Gastrocnemius medialis (tissue), 4 donors: ENCODE measurements at regions not wholly inside any gene's neighbourhood (a gene's known extent, or its start where the extent isn't known, plus 50 kb on each side); places are given as distances from the start of the nearest gene placed in this dataset.

Source experiments
- ATAC-seq, 2 donors: fragments of 150-250 bp; one replicate each; pipeline ENCODE4 v1.9.1; 2016
- DNase-seq, 2 donors: peaks; one replicate each; pipeline ENCODE4 v3.0.0-alpha.2; 2019
- H3K27ac ChIP-seq, 4 donors: fragments of 200-600 bp; sonication (generic); 1 replicate in 1 of 4; 2 replicates in 3 of 4; pipeline ENCODE4 v1.5.1; 2016 to 2018; ENCODE audit warnings: mild to moderate bottlenecking in 2 of 4, moderate library complexity in 1 of 4
- H3K27me3 ChIP-seq, 3 donors: fragments of 200-600 bp; sonication (generic) in 2 of 3; 1 replicate in 1 of 3; 2 replicates in 2 of 3; pipeline versions ENCODE4 v1.5.1 to v1.6.0; 2016 to 2019; ENCODE audit warnings: mild to moderate bottlenecking in 1 of 3, moderate library complexity in 1 of 3
- H3K36me3 ChIP-seq, 2 donors: fragments of 200-600 bp; sonication (generic) in 1 of 2; one replicate each; pipeline ENCODE4 v1.5.1; 2017 to 2018
- H3K4me1 ChIP-seq, 2 donors: fragments of 200-600 bp; sonication (generic) in 1 of 2; one replicate each; pipeline ENCODE4 v1.5.1; 2016 to 2017; ENCODE audit warnings: mild to moderate bottlenecking in 2 of 2
- H3K4me3 ChIP-seq, 4 donors: fragments of 200-600 bp; sonication (generic) in 3 of 4; 1 replicate in 1 of 4; 2 replicates in 3 of 4; pipeline ENCODE4 v1.5.1; 2016 to 2019; ENCODE audit warnings: mild to moderate bottlenecking in 2 of 4
- H3K9me3 ChIP-seq, 3 donors: fragments of 200-600 bp; sonication (generic) in 2 of 3; 1 replicate in 1 of 3; 2 replicates in 2 of 3; pipeline ENCODE4 v1.5.1; 2016 to 2019
- CTCF ChIP-seq, 5 experiments: fragments of 450-650 bp in 3 of 5; fragments of 200-600 bp in 2 of 5; sonication (generic) in 2 of 5; IDR thresholded peaks in 4 of 5; conservative IDR thresholded peaks in 1 of 5; 1 replicate in 4 of 5; 2 replicates in 1 of 5; pipeline ENCODE4 v1.5.1; 2016 to 2019; ENCODE audit warnings: antibody characterized with exemption in 5 of 5, mild to moderate bottlenecking in 3 of 5, moderate library complexity in 3 of 5
- POLR2A ChIP-seq, 2 donors: fragments of 450-650 bp; IDR thresholded peaks; one replicate each; pipeline ENCODE4 v1.6.1; 2017; ENCODE audit warnings: antibody characterized with exemption in 2 of 2, mild to moderate bottlenecking in 2 of 2, moderate library complexity in 2 of 2
- in situ Hi-C, 4 donors: fragments of 200-750 bp; cut with MboI; loops; one replicate each; pipeline versions ENCODE4 v1.15.0 to v1.8.0; 2017; ENCODE audit warnings: low sequenced_read_pairs in 4 of 4
- intact Hi-C: fragments of 100-400 bp; cut with DNase I; formaldehyde crosslinking; loops from one replicate; pipeline ENCODE4 v1.15.1; 2023; ENCODE audit warnings: low total_unique reads

- Histone ChIP-seq H3K27ac (no peak overlapping the region), H3K9me3 (no peaks in the 10 kb centered on the region), H3K4me3 (no peak overlapping the region), H3K4me1 (no peaks in the 10 kb centered on the region), H3K36me3 (no peaks in the 10 kb centered on the region), H3K27me3 (no peaks in the 10 kb centered on the region)
- DNase-seq, result no peak
- intact Hi-C loops (no loop called here), in situ Hi-C loops (no loop called here)
- no peak for ATAC-seq
- TF ChIP-seq CTCF (IDR thresholded peaks at IDR 0.05 in 4 of 5, conservative IDR thresholded peaks at IDR 0.05 in 1 of 5) (no peak), POLR2A (IDR thresholded peaks at IDR 0.05) (no peak)
Observed at GRCh38 chr3:55272031-55272645, 215.0 kb downstream of the WNT5A start.

DNA sequence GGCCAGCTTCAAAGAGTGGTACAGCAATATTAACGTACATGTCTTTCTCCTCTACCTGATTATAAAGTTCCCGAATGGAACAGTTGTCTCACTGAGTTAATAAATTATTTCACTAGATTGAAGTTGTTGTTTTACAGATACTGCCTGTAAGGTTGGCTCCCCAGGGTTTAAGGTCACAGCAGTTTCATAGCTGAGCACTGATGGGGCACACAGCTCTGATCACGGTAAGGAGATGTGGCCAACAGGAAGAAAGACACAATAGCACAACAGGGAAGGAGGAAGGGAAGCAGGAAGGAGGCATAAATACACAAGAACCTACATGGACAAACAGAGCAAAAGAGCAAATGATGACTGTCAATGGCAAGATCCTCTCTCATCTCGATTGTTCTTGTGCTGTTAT, 215.6 kb downstream of the WNT5A start:
- ATAC-seq (no peak), DNase-seq (no peak)
- no peaks in the 10 kb centered on the region for H3K9me3 ChIP-seq
- H3K27me3 ChIP-seq, result no peaks in the 10 kb centered on the region
- intact Hi-C loops, result no loop called here
- H3K27ac ChIP-seq, result no peak overlapping the region
- H3K4me3 ChIP-seq, result no peak overlapping the region
- H3K36me3 ChIP-seq, result no peaks in the 10 kb centered on the region
- TF ChIP-seq CTCF (IDR thresholded peaks at IDR 0.05 in 4 of 5, conservative IDR thresholded peaks at IDR 0.05 in 1 of 5) (no peak), POLR2A (IDR thresholded peaks at IDR 0.05) (no peak)
- in situ Hi-C loops, result no loop called here
- no peaks in the 10 kb centered on the region for H3K4me1 ChIP-seq

DNA sequence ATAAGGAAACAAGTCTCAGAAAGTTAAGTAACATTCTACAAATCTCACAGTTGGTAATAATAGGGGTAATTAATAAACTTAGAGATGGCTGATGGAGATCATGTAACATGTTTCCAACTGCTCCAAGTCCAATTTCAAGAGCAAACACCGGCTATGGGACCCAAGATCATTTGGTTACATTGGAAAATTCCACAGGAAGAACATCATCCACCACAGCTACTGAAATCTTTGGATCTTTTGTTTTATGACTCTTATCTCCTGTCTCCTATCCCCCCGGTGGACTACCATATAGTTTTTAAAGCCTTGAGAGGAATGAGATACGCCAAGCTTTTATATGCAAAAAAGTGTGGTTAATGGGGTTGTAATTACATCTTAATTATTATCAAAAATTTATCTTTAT, 216.1 kb downstream of the WNT5A start:
- H3K9me3 ChIP-seq, result no peaks in the 10 kb centered on the region
- H3K27me3 ChIP-seq, result no peaks in the 10 kb centered on the region
- intact Hi-C loops, result no loop called here
- H3K4me3 ChIP-seq, result no peak overlapping the region
- H3K36me3 ChIP-seq, result no peaks in the 10 kb centered on the region
- no peak overlapping the region for H3K27ac ChIP-seq
- in situ Hi-C loops, result no loop called here
- H3K4me1 ChIP-seq, result no peaks in the 10 kb centered on the region
- TF ChIP-seq POLR2A (IDR thresholded peaks at IDR 0.05) (no peak), CTCF (IDR thresholded peaks at IDR 0.05 in 4 of 5, conservative IDR thresholded peaks at IDR 0.05 in 1 of 5) (no peak)
- DNase-seq (no peak), ATAC-seq (no peak)

DNA sequence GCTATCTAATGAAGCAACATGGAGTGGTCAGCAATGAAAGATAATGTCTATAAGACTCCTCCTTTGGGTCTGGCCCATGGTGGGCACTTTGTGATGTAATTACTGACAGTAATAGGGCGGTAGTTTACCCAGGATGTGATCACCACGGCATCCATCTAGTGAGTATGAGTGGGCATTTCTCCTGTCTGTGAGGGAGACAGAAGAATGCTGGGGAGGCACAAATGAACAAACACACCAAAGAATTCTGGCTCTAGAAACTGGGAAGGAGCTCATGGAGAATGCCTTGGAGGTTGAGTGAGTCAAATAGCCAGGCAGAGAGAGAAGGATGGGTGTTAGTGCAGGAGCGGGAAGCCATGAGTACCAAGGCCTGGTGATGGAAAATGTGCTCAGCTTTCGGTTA, 217.5 kb downstream of the WNT5A start:
- Histone ChIP-seq H3K9me3 (no peaks in the 10 kb centered on the region), H3K4me3 (no peak overlapping the region), H3K27ac (no peak overlapping the region), H3K27me3 (no peaks in the 10 kb centered on the region), H3K4me1 (no peaks in the 10 kb centered on the region), H3K36me3 (no peaks in the 10 kb centered on the region)
- TF ChIP-seq CTCF (IDR thresholded peaks at IDR 0.05 in 4 of 5, conservative IDR thresholded peaks at IDR 0.05 in 1 of 5) (no peak), POLR2A (IDR thresholded peaks at IDR 0.05) (no peak)
- intact Hi-C loops, result no loop called here
- in situ Hi-C loops, result no loop called here
- ATAC-seq, result no peak
- no peak for DNase-seq

- ATAC-seq (no peak), DNase-seq (no peak)
- Histone ChIP-seq H3K4me3 (no peak overlapping the region), H3K27ac (no peak overlapping the region), H3K36me3 (no peaks in the 10 kb centered on the region), H3K9me3 (no peaks in the 10 kb centered on the region), H3K4me1 (no peaks in the 10 kb centered on the region), H3K27me3 (no peaks in the 10 kb centered on the region)
- TF ChIP-seq CTCF (IDR thresholded peaks at IDR 0.05 in 4 of 5, conservative IDR thresholded peaks at IDR 0.05 in 1 of 5) (no peak), POLR2A (IDR thresholded peaks at IDR 0.05) (no peak)
- in situ Hi-C loops, result no loop called here
- intact Hi-C loops, result no loop called here
Observed at GRCh38 chr3:55269096-55269495, 218.0 kb downstream of the WNT5A start.
